Stimulated activated CD8-positive, alpha-beta memory T cell treated with anti-CD3 and anti-CD28 coated beads, Interleukin-7, amount 100 ng/mL, for 4 hours (primary cell): ENCODE measurements at regions not wholly inside any gene's neighbourhood (a gene's known extent, or its start where the extent isn't known, plus 50 kb on each side); places are given as distances from the start of the nearest gene placed in this dataset.
A peak's percentile ranks its signal among the peaks of the same experiment; 100 is the strongest.

Source experiments
- DNase-seq, 2 donors: peaks; one replicate each; pipeline ENCODE4 v3.0.0-alpha.2; 2020; ENCODE audit warnings: low read depth in 2 of 2

- DNase-seq: no peak
Measured at GRCh38 chr5:68450245-68450852, 234.8 kb downstream of the PIK3R1 start.

GRCh38 chr5:68452286-68452685 is 236.7 kb downstream of the PIK3R1 start:
- no peak for DNase-seq

GRCh38 chr5:68454172-68454571 is 238.6 kb downstream of the PIK3R1 start:
- DNase-seq: no peak

GRCh38 chr5:68454766-68455165 is 239.2 kb downstream of the PIK3R1 start:
- DNase-seq: no peak

GRCh38 chr5:68455216-68455615 is 239.7 kb downstream of the PIK3R1 start:
- no peak for DNase-seq

- no peak for DNase-seq
Measured at GRCh38 chr5:68456756-68457217, 241.2 kb downstream of the PIK3R1 start.

GRCh38 chr5:68457285-68457684 is 241.7 kb downstream of the PIK3R1 start:
- DNase-seq: no peak

- DNase-seq: no peak
Measured at GRCh38 chr5:68458416-68459021, 243.0 kb downstream of the PIK3R1 start.

- DNase-seq: no peak
Measured at GRCh38 chr5:68459093-68459809, 243.7 kb downstream of the PIK3R1 start.

- DNase-seq: no peak
Measured at GRCh38 chr5:68459810-68460139, 244.2 kb downstream of the PIK3R1 start.

- DNase-seq: peak in 1 of 2 donors; percentile 36
Measured at GRCh38 chr5:68460147-68460798, 244.7 kb downstream of the PIK3R1 start.

GRCh38 chr5:68463606-68464005 is 248.1 kb downstream of the PIK3R1 start:
- no peak for DNase-seq

GRCh38 chr5:68464424-68464823 is 248.9 kb downstream of the PIK3R1 start:
- DNase-seq: peak; percentile 28 to 35

- no peak for DNase-seq
Measured at GRCh38 chr5:68465133-68465532, 249.6 kb downstream of the PIK3R1 start.

GRCh38 chr5:68465934-68466551 is 250.5 kb downstream of the PIK3R1 start:
- no peak for DNase-seq

GRCh38 chr5:68467208-68467607 is 251.7 kb downstream of the PIK3R1 start:
- no peak for DNase-seq

- no peak for DNase-seq
Measured at GRCh38 chr5:68467794-68468193, 252.2 kb downstream of the PIK3R1 start.

- no peak for DNase-seq
Measured at GRCh38 chr5:68468322-68468721, 252.8 kb downstream of the PIK3R1 start.

- DNase-seq: no peak
Measured at GRCh38 chr5:68475476-68475983, 260.0 kb downstream of the PIK3R1 start.

- no peak for DNase-seq
Measured at GRCh38 chr5:68476854-68477253, 261.3 kb downstream of the PIK3R1 start.

GRCh38 chr5:68478301-68479095 is 262.9 kb downstream of the PIK3R1 start:
- no peak for DNase-seq
